Osteoblast (primary cell): ENCODE measurements at regions not wholly inside any gene's neighbourhood (a gene's known extent, or its start where the extent isn't known, plus 50 kb on each side); places are given as distances from the start of the nearest gene placed in this dataset.
A peak's percentile ranks its signal among the peaks of the same experiment; 100 is the strongest.

ENCODE experiments used
- DNase-seq: peaks from one replicate; pipeline ENCODE4 v3.0.0; 2011; ENCODE audit warnings: low spot score, mixed read lengths; ENCODE audit not compliant: insufficient read length; ENCODE audit errors: missing footprints
- H2AFZ ChIP-seq: 2 replicates; pipeline ENCODE4 v1.6.0; 2011; ENCODE audit warnings: mild to moderate bottlenecking, low read length
- H3K27ac ChIP-seq: 2 replicates; pipeline ENCODE4 v1.5.1; 2011; ENCODE audit warnings: mild to moderate bottlenecking, low read depth, low read length, moderate library complexity
- H3K27me3 ChIP-seq: 2 replicates; pipeline ENCODE4 v1.6.0; 2012; ENCODE audit warnings: mild to moderate bottlenecking, control low read depth, inconsistent platforms, low read length, moderate library complexity; ENCODE audit not compliant: insufficient read depth
- H3K36me3 ChIP-seq: 2 replicates; pipeline ENCODE4 v1.5.1; 2011; ENCODE audit warnings: mild to moderate bottlenecking, low read length, control low read depth, moderate library complexity; ENCODE audit not compliant: insufficient read depth
- H3K4me1 ChIP-seq: 2 replicates; pipeline ENCODE4 v1.5.1; 2011; ENCODE audit warnings: mild to moderate bottlenecking, low read length, control low read depth, moderate library complexity; ENCODE audit not compliant: insufficient read depth
- H3K4me2 ChIP-seq: 2 replicates; pipeline ENCODE4 v1.6.0; 2011; ENCODE audit warnings: mild to moderate bottlenecking, low read length; ENCODE audit not compliant: insufficient read depth
- H3K4me3 ChIP-seq: fragments of 200-600 bp; sonication (generic); 3 replicates; pipeline ENCODE4 v1.5.1; 2012; ENCODE audit warnings: mild to moderate bottlenecking, low read length, inconsistent platforms; ENCODE audit not compliant: insufficient read depth
- H3K79me2 ChIP-seq: 2 replicates; pipeline ENCODE4 v1.6.0; 2012; ENCODE audit warnings: mild to moderate bottlenecking, low read length, control low read depth, inconsistent platforms; ENCODE audit not compliant: insufficient read depth
- H3K9me3 ChIP-seq: 2 replicates; pipeline ENCODE4 v1.5.1; 2011; ENCODE audit warnings: low read depth, low read length, control low read depth
- H4K20me1 ChIP-seq: 2 replicates; pipeline ENCODE4 v1.6.0; 2012; ENCODE audit warnings: mild to moderate bottlenecking, low read length, control low read depth; ENCODE audit not compliant: insufficient read depth
- CTCF ChIP-seq: IDR thresholded peaks from 2 replicates; pipeline ENCODE4 v1.5.1; 2011; ENCODE audit warnings: mild to moderate bottlenecking, low read depth, low read length, moderate library complexity; ENCODE audit errors: extremely low read depth

GRCh38 chr10:44292390-44293002 lies 92.4 kb downstream of the CXCL12 start:
- Histone ChIP-seq H3K27me3 (no peaks in the 10 kb centered on the region), H3K4me3 (no peak overlapping the region), H4K20me1 (no peaks in the 10 kb centered on the region), H3K27ac (no peak overlapping the region), H3K36me3 (no peaks in the 10 kb centered on the region), H3K9me3 (no peaks in the 10 kb centered on the region), H3K4me2 (no peak overlapping the region), H3K4me1 (peaks cover 28% of the 10 kb centered on the region), H2AFZ (no peak overlapping the region), H3K79me2 (no peaks in the 10 kb centered on the region)
- TF ChIP-seq CTCF, result no peak
- peak; percentile 18 for DNase-seq

- Histone ChIP-seq H3K79me2 (no peaks in the 10 kb centered on the region), H2AFZ (no peak overlapping the region), H3K27me3 (no peaks in the 10 kb centered on the region), H3K36me3 (no peaks in the 10 kb centered on the region), H3K27ac (no peak overlapping the region), H3K9me3 (no peaks in the 10 kb centered on the region), H4K20me1 (no peaks in the 10 kb centered on the region), H3K4me2 (no peak overlapping the region), H3K4me1 (peaks cover 28% of the 10 kb centered on the region), H3K4me3 (no peak overlapping the region)
- no peak for TF ChIP-seq CTCF
- no peak for DNase-seq
Measured at GRCh38 chr10:44291091-44291490, 93.8 kb downstream of the CXCL12 start.

- H3K4me1 ChIP-seq, result peaks cover 10% of the 10 kb centered on the region
- TF ChIP-seq CTCF, result no peak
- no peak overlapping the region for H2AFZ ChIP-seq
- no peaks in the 10 kb centered on the region for H3K36me3 ChIP-seq
- H4K20me1 ChIP-seq, result no peaks in the 10 kb centered on the region
- H3K4me2 ChIP-seq, result no peak overlapping the region
- no peak overlapping the region for H3K4me3 ChIP-seq
- H3K27me3 ChIP-seq, result no peaks in the 10 kb centered on the region
- no peak overlapping the region for H3K27ac ChIP-seq
- H3K79me2 ChIP-seq, result no peaks in the 10 kb centered on the region
- no peaks in the 10 kb centered on the region for H3K9me3 ChIP-seq
- DNase-seq, result no peak
Measured at GRCh38 chr10:44289125-44289524, 95.8 kb downstream of the CXCL12 start.

- H3K27ac ChIP-seq, result no peak overlapping the region
- H3K4me1 ChIP-seq, result no peaks in the 10 kb centered on the region
- H3K4me3 ChIP-seq, result no peak overlapping the region
- no peak overlapping the region for H3K4me2 ChIP-seq
- H2AFZ ChIP-seq, result peak overlapping the region; percentile 34
- no peaks in the 10 kb centered on the region for H4K20me1 ChIP-seq
- no peaks in the 10 kb centered on the region for H3K27me3 ChIP-seq
- no peak for DNase-seq
- H3K36me3 ChIP-seq, result no peaks in the 10 kb centered on the region
- TF ChIP-seq CTCF, result no peak
- H3K79me2 ChIP-seq, result no peaks in the 10 kb centered on the region
- H3K9me3 ChIP-seq, result no peaks in the 10 kb centered on the region
Measured at GRCh38 chr10:44287408-44287807, 97.5 kb downstream of the CXCL12 start.
